Thyroid gland (tissue), 4 donors: ENCODE measurements at regions not wholly inside any gene's neighbourhood (a gene's known extent, or its start where the extent isn't known, plus 50 kb on each side); places are given as distances from the start of the nearest gene placed in this dataset.

Experiments
- CTCF ChIP-seq, 6 experiments: fragments of 200-600 bp in 3 of 6; fragments of 450-650 bp in 3 of 6; sonication (generic) in 3 of 6; IDR thresholded peaks; one replicate each; pipeline ENCODE4 v1.5.1; 2016 to 2019; ENCODE audit warnings: antibody characterized with exemption in 6 of 6, mild to moderate bottlenecking in 2 of 6, inconsistent platforms in 1 of 6, moderate library complexity in 1 of 6
- POLR2A ChIP-seq, 2 donors: fragments of 450-650 bp; IDR thresholded peaks; one replicate each; pipeline ENCODE4 v1.6.1; 2017; ENCODE audit warnings: antibody characterized with exemption in 2 of 2, mild to moderate bottlenecking in 2 of 2, moderate library complexity in 1 of 2

- TF ChIP-seq CTCF (IDR thresholded peaks at IDR 0.05), result no peak
- peak in 1 of 2 donors; percentile 78 for TF ChIP-seq POLR2A (IDR thresholded peaks at IDR 0.05)
Measured at GRCh38 chr11:19524171-19524671, 188.4 kb upstream of the NAV2 start.
